ENCODE measurements at regions not wholly inside any gene's neighbourhood (a gene's known extent, or its start where the extent isn't known, plus 50 kb on each side); places are given as distances from the start of the nearest gene placed in this dataset.

DNA sequence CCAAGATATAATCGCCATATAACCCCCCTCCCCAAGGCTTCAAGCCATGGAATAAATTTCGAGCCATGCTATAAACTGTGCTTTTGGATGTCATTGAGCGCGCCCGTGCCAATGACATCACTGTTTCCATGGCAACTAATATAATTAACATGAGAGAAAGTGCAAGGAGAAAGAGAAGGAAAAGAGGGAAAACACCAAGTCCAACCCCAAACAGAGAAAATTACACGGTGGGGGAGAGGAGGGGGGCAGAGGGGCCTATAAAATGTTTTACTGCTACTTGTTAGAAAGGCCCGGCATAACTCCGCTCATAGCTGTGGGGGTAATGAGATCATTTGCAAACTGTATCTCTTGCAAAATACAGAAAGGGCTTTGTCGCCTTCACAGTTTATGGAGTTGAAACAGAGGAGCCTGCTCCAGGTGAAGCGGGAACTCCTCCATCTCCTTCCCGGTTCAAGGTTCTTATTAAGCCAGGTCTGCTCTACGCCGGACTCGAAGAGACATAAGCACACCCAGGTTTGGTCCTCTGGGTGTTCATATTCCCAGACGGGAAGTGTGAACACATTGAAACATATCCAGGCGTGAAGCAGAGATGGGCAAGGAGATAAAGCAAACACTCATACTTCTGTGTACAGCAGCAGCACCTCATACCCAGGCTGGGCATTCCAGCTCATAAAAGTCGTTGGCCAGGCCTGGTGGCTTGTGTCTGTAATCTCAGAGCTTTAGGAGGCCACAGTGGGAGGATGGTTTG is 99.1 kb upstream of the MAP1LC3B2 start:
- DNase-seq: no peak

DNA sequence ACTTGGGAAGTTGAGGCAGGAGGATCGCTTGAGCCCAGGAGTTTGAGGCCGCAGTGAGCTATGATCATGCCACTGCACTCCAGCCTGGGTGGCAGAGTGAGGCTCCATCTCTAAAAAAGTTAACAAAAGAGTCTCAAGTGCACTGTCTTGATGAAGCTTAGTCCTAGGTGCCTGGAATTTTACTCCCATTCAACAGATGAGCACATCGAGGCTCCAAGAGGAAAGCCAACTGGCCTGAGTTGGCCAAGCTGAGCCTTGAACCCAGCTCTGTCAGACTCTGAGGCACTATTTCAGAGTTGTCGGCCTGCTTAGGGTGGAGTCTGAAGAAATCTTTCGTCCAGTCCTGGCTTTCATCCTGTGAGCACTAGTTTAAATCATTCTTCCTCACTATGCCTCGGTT is 98.1 kb upstream of the MAP1LC3B2 start:
- no peak for DNase-seq

DNA sequence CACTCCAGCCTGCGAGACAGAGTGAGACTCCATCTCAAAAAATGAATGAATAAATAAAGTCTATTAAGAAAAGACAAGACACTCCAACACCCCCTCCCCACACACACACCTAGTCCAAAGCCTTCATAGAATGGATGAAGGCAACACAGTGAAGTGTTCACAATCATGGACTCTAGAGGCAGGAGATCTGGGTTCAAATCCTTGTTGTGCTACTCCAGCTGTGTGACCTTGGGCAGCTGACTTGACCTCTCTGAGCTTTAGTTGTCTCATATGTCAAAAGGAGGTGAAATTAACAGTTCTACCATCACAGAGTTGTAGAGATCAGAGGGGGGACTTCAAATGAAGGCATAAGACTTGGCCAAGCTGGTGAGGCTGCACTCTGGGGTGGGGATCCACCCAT is 95.8 kb upstream of the MAP1LC3B2 start:
- no peak for DNase-seq

DNA sequence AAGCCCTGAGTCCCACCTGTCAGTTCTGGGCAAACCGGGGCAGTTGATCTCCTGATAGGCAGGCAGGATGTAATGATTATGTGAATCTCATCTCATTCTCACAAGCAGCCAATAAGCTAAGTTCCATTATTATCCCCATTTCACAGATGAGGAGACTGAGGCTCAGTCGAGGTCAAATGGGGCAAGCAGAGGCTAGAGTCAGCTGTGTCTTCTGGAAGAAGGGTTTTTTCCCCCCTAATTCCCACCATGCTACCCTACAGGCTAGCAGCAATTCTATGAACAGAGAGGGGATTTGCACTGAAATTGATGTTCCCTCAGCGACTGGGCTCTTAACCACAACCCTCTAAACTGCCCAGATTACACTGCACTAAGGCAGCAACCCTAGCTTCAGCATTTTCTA is 93.8 kb upstream of the MAP1LC3B2 start:
- no peak for DNase-seq

DNA sequence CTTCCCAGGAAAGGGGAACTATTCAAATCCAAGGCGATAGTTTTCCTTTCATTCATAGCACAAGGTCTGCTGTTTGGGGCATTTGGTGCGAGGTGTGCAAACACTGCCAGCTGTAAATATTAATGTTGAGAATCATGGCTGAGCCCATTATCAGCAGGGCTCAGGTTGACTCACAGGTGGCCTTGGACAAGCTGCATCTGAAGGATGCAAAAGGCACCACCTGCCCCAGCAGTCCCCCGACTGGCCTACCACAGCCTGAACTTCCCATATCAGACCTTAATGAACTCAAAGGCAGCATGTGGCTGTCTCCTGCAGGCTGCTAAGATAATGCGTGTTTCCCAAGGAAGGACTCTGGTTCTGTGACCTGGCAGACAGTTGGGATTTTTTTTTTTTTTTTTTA is 93.3 kb upstream of the MAP1LC3B2 start:
- DNase-seq: no peak

DNA sequence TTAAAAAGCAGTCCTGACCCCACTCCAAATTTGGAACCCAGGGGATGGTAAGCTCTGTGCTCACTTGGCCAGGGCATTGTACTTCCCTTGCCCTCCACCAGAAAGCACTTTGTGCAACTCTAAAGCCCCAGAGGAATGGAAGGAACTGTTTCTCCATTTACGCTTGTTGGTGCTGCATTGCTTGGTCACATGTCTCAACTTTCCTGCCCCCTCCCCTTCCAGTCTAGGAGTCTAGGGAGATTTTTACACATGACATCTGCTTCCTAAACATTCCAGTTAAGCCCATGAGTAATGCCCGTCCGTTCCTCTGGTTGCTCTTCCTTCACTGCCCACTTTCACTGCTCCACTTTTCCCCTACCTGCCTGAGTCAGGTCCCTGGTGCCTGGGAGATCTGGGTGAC is 92.6 kb upstream of the MAP1LC3B2 start:
- no peak for DNase-seq

DNA sequence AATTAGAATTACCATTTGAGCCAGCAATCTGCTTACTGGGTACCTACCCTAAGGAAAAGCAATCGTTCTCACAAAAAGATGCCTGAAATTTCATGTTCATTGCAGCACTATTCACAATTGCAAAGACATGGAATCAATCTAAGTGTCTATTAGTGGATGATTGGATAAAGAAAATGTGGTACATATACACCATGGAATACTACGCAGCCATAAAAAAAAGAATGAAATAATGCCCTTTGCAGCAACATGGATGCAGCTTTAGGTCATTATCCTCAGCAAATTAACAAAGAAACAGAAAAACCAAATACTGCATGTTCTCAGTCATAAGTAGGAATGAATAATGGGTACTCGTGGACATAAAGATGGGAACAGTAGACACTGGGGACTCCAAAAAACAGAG is 89.8 kb upstream of the MAP1LC3B2 start:
- DNase-seq: no peak

DNA sequence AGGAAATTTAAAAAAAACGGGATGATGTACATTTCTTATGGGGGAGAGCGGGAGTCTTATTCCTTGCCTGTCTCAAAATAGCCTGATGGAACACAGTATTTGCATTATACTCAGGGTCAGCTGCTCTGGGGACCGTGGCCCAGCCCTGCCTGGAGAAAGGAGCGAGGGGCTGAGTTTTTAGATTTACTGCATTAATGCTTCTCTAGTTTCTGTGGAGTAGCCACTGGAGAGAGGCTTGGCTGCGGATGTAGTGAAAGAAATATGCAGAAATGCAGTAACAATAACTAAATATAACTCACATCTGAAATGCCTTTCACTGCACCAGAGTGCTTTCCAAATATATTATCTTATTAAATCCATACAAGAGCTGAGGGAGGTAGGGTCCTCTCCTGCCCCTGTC is 87.6 kb upstream of the MAP1LC3B2 start:
- DNase-seq: no peak

DNA sequence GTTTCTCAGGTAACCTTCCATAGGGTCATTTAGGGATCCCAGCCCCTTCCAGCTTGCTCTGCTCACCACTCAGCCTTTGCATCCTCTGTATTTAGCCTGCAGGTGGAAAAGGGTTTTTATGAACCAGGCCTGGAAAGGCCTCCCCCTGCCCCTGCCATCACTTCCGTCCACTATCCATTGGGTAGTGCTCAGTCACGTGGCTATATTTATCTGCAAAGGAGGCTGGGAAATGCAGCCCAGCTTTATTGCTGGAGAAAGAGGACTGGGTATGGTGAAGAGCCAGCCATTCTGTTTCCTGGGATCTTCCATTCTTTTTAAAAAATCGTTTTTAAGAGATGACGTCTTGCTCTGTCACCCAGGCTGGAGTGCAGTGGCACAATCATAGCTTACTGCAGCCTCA is 87.0 kb upstream of the MAP1LC3B2 start:
- DNase-seq: no peak

DNA sequence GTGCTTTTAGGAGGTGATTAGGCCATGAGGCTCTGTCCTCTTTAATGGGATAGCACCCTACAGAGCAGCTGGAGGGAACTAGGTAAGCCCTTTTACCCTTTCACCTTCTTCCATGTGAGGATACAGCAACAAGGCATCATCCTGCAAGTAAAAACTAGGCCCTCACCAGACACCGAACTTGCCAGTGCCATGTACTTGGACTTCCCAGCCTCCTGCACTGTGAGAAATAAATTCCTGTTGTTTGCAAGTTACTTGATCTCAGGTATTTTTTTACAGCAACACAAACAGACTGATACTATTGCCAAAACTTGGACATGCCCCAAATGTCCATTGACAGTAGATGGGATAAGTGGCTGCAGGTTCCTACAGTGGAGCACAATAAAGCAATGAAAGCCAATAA is 85.8 kb upstream of the MAP1LC3B2 start:
- DNase-seq: no peak

DNA sequence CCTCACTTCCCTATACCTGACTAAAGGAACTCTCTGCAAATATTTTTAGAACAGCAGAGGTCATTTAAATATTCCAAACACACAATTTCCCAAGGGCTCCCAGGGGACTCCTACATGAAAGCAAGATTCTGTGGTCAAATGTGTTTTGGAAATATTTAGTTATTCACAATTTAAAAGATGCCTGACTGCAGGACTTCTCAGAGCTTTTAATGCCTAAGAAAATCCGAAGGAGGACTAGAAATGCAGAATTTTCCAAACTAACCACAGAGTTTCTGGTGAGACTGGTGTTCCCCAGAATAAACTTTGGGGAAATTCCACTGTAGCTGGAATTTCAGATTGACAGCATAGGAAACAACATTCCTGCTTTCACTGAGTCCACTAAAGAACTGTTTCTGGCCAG is 84.8 kb upstream of the MAP1LC3B2 start:
- no peak for DNase-seq

DNA sequence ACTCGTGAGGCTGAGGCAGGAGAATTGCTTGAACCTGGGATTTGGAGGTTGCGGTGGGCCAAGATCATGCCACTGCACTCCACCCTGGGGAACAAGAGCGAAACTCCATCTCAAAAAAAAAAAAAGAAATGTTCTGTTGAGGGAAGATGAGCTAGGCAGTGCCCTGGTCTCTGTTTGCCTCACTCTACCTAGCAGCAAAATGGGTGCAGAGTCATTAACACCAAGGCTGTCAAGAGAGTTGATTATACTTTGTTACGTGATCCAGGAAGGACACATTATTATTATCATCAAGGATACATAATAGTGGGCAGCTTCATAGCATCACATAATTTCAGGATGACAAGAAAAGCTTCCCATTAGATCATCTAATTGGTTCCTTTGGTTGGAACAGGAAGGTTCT is 84.3 kb upstream of the MAP1LC3B2 start:
- no peak for DNase-seq

DNA sequence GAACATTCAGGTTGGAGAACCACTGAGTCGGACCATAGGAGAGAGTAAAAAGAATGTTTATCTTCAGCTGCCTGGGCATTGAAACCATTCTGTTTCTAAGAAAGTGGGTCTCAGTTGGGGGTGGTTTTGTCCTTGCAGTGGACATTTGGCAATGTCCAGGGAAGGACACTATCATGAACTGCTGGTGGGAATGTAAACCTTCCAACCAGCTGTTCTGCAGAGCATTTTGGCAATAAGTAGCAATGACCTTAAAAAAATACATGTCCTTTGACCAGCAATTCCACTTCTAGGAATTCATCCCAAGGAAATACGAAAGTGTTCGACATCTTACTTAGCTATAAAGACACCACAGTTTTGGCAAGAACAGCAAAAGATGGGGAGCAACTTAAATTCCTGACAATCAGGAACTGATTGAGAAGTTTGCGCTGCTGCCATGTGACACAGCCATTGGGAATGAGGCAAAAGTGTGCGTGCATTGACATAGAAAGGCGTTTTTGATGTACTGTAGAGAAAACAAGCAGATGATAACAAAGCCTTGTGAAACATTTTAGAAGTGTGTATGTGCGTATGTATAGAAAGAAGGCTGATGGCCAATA is 82.9 kb upstream of the MAP1LC3B2 start:
- no peak for DNase-seq

DNA sequence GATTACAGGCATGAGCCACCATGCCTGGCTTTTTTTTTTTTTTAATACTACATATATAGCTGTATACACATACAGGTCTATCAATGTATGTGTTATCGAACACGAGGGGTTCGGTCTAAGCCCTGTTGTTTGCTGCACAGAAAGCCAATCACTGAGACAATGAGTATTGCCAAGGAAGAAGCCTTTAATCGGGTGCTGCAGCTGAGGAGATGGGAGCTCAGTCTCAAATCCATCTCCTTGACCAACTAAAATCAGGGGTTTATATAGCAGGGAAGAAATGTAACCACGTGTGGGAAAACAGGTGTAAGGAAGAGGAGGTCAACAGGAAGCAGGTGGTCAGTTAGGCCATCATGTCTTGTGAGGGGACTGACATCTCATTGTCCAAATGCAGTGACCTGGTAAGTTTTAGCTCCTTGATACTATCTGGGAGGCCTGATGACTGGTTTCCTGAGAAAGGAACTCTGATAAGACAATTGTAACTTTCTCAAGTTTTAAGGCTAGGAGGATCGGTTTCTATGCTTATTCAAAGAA is 80.9 kb upstream of the MAP1LC3B2 start:
- DNase-seq: no peak

DNA sequence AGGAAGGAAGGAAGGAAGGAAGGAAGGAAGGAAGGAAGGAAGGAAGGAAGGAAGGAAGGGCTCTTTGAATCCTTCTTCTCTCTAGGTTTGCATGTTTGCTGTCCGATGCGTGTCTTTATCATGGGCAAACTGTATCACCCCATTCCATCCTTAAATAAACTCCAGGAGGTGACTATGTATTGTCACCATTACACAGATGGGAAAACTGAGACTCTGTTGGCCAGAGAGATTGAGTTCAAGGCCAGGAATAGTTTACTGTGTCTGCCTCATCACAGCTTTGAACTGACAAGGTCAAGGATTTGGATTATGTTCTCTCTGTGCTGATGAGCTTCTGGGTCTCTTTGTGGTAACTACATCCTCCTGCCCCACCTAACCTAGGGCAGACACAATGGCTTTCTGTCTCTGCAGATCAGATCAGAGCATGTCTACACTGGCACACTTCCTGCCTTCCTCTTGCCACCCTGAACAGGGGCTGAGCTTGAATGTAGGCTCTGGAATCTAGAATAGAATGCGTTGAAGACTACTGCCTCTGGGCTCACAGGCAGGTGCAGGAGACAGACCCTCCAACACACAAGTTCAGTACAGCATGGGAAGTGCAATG is 78.9 kb upstream of the MAP1LC3B2 start:
- no peak for DNase-seq

DNA sequence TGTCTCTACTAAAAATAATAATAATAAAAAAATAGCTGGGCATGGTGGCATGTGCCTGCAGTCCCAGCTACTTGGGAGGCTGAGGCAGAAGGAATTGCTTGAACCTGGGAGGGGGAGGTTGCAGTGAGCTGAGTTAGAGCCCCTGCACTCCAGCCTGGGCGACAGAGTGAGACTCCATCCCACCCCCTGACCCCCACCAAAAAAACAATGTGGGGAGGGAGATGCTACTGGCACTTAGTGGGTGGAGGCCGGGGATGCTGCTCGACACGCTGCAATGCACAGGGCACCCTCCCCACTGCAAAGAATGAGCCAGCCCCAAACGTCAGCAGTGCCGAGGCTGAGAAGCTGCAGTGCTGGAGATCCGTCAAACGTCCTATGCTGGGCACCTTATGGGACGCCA is 77.5 kb upstream of the MAP1LC3B2 start:
- DNase-seq: no peak

DNA sequence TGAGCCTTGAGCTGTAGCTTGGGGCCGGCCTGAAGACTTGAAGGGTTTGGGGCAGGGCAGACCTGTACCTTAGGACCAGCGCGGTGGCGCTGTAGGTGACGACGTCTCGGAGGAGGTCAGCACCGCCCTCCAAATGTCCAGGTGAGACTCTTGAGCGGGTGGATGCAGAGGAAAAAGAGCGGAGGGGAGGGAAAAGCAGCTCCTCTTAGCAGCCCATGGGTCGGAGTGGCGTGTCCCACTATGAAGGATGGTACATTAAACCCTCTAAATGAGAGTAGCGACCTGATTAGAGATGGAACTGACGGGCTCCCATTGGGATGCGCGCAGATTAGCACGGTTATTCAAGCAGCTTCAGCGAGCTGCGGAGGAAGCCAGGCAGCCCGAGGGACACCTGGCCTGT is 77.0 kb upstream of the MAP1LC3B2 start:
- DNase-seq: no peak

DNA sequence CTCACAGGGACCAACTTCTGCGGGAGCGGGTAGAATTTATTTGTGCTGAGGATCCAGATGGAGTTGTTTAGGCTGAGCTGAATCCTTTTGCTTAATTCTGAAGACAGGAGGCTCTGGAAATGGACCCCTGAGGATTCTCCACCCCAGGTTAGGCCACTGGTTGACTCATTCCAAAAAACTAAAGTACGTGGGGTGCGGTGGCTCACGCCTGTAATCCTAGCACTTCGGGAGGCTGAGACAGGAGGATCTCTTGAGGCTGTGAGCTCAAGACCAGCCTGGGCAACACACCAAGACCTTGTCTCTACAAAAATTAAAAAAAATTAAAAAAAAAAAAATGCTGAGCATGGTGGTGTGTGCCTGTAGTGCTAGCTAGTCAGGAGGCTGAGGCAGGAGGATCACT is 76.3 kb upstream of the MAP1LC3B2 start:
- no peak for DNase-seq

DNA sequence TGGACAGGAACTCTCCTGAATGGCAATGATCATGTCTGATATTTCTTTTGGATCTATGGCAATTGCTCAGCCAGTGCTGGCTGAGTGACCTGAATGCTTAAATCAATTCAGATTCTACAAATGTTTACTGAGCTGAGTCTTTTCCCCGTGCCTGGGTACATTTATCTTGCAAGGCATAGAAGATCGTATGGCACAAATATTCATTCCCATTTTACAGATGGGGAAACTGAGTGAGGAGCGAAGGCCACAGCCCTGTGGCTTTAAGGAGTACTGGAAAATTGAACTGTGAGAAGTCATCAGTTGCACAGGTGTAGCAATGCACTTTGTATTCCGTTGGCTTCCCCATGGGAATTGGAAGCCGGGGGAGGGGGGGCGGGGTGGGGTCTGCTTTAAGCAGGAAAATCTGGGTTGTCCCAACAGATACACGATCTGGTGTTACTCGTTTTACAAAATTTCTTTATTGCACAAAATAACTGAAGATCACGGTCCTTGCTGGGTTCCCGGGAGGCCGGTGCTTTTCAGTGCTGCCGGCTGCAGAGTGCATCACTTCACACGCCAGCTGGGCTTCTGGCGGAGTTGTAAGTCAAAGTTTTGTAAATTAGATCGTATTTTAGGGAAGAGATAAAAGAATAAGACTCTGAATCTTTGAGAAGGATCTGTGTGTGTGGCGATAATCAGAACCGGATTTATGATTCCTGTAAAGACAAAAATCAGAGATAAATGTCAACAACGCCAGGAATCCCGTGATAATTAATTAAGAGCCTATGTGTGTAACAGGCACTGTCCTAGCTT is 75.0 kb upstream of the MAP1LC3B2 start:
- no peak for DNase-seq

DNA sequence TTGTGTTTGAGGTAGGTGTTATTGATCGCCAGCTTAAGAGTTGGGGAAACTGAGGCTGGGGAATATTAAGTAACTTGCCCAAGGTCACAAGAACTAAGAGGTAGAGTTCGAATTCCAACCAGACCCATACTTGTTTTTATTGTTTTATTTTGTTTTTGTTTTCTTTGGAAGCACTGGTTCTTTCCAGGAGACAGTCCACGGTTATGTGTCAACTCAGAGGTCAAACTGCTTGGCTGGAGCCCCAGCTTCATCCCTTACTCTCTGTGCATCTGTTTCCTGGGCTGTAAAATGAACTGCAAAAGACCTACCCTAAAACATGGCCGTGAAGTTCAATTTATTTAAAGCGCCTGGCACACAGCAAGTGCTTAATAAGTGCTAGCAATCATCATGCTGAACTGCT is 74.4 kb upstream of the MAP1LC3B2 start:
- DNase-seq: no peak

DNA sequence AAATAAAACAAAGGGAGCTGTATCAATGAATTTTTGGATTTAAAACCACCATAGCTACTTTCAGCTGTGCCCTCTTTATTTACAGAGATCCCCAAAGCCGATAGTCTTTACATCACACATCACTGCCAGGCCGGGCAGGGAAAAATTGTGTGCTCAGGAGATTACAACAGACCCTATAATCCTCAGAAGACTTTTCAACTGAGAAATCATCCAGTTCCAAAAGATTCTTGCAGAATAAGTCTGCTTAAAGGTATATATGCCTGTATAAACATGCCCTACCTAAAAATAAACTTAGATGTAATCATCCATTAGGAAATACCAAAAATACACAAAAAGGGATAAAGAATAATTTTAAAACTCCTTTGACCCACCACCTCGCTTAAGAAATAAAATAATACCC is 70.1 kb upstream of the MAP1LC3B2 start:
- DNase-seq: no peak

DNA sequence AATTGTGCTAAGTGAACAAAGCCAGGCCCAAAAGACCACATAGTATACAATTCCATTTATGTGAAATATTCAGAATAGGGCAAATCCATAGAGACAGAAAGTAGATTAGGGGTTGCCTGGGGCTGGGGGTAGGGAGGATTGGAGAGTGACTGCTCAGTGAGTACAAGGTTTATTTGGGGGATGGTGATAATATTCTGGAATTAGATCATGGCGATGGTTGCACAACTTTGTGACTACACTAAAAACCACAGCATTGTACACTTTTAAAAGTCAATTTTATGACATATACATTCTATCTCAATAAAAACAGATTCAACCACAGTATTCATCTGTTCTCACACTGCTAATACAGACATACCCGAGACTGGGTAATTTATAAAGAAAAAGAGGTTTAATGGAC is 68.7 kb upstream of the MAP1LC3B2 start:
- DNase-seq: no peak

DNA sequence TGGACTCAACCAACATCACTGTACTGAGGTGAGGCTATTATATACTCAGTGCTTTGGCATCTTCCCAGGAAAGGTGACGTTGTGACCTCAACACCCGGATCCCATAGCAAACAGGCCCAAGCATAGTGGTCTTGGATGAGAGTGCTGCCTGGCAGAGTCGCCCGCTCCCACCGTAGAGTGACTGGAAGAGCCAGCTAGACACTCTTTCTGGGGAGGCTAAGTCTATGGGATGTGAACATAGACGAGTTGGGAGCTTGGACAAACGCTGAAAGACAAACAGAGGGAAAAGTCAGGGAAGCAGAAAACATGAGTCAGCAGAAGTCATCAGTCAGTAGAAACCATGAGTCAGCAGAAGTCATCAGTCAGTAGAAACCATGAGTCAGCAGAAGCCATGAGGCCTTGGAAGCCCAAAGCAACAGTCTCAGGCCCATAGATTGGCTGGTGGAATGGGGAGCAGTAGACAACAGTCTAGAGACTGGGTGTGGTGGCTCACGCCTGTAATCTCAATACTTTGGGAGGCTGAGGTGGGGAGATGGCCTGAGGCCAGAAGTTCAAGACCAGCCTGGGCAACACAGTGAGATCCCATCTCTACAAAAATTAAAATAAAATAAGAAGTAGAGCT is 66.4 kb upstream of the MAP1LC3B2 start:
- DNase-seq: no peak

Data from retina (tissue), 1 donor.